GM18519 (cell line): ENCODE measurements at regions not wholly inside any gene's neighbourhood (a gene's known extent, or its start where the extent isn't known, plus 50 kb on each side); places are given as distances from the start of the nearest gene placed in this dataset.

Experiments used
- ATAC-seq: cut with Tn5 transposase; IDR thresholded peaks from one replicate; pipeline ENCODE4 v1.9.1; 2021; ENCODE audit warnings: mild to moderate bottlenecking, moderate library complexity; ENCODE audit not compliant: unreplicated experiment, low FRiP score

GRCh38 chr2:175233135-175233719 is 51.7 kb upstream of the ATP5MC3 start:
- ATAC-seq, result no peak
